ENCODE measurements at regions not wholly inside any gene's neighbourhood (a gene's known extent, or its start where the extent isn't known, plus 50 kb on each side); places are given as distances from the start of the nearest gene placed in this dataset.

GRCh38 chr6:4651831-4652467 lies 124.3 kb upstream of the CDYL start (continued):
- TF ChIP-seq PTRF (tag; IDR thresholded peaks at IDR 0.05) (no peak), ZFP36 (IDR thresholded peaks at IDR 0.05; ENCODE audit: low read depth, low read length, partially characterized antibody) (peak; percentile 67)

GRCh38 chr6:4649728-4650127 lies 126.5 kb upstream of the CDYL start:
- no peak overlapping the region for H3K4me3 ChIP-seq
- H3K9me3 ChIP-seq (replicated peaks; ENCODE audit: control insufficient read depth, insufficient read depth, low read depth, low read length): no peaks in the 10 kb centered on the region; the same call in 1 of the 2 replicates
- in situ Hi-C loops (cut with MboI) (no loop called here), intact Hi-C loops (cut with micrococcal nuclease) (loop anchor here (2.0 to 5.0 kb wide), 2 partner anchors 127 to 198 kb away; partner anchors contain the start of gene CDYL)
- H4K20me1 ChIP-seq (replicated peaks; ENCODE audit: control insufficient read depth, insufficient read depth, low read length): no peaks in the 10 kb centered on the region
- H3K27me3 ChIP-seq (ENCODE audit: control insufficient read depth in 2 of 2, insufficient read depth in 2 of 2, low read length in 2 of 2): no peaks in the 10 kb centered on the region; a peak in 1 of 5 replicates
- ChIA-PET POLR2A (interaction anchor here (2.3 kb wide), 1 partner anchor 11 kb away, joined by 6 read pairs; no protein-coding TSS in a partner anchor), CTCF (ENCODE audit: low intra/inter-chr PET ratio) (no interaction called here)
- BruUV-seq (replicated peaks): no TSS peak
- FAIRE-seq (no peak), ATAC-seq (no peak), DNase-seq (ENCODE audit: extremely low read depth in 1 of 4, low spot score in 3 of 4) (no peak)
- no peaks in the 10 kb centered on the region for H3K79me2 ChIP-seq (ENCODE audit: control insufficient read depth, insufficient read depth, low read length)
- H3K9ac ChIP-seq (ENCODE audit: insufficient read depth in 1 of 2, low read depth in 2 of 2, low read length in 2 of 2): no peak overlapping the region
- no peaks in the 10 kb centered on the region for H3K9me1 ChIP-seq (ENCODE audit: control insufficient read depth, insufficient read depth, low read length)
- H3K4me1 ChIP-seq (replicated peaks in 1 of 2; ENCODE audit: control insufficient read depth in 2 of 2, insufficient read depth in 2 of 2, low read length in 2 of 2): peaks cover 6 to 7% of the 10 kb centered on the region in 2 experiments; a peak in 4 of 5 replicates
- no peak overlapping the region for H3K4me2 ChIP-seq (ENCODE audit: insufficient read depth, low read length)
- whole genome bisulfite sequencing (ENCODE audit: insufficient coverage, low coverage, missing lambda C conversion rate): 11% methylated on average over 3 of the region's 3 CpGs
- H3K36me3 ChIP-seq (ENCODE audit: control insufficient read depth, insufficient read depth, low read length): no peaks in the 10 kb centered on the region
- H3K27ac ChIP-seq (ENCODE audit: extremely low read depth, low read depth, low read length): no peak overlapping the region
- H2AFZ ChIP-seq (ENCODE audit: low read depth, low read length): peak overlapping the region; percentile 55
- peak; percentile 75 for TF ChIP-seq FOXJ2 (tag; IDR thresholded peaks at IDR 0.05)
- peak; percentile 88 for TF ChIP-seq FOSL1 (tag; conservative IDR thresholded peaks at IDR 0.05)
- peak; percentile 88 for TF ChIP-seq SOX6 (IDR thresholded peaks at IDR 0.05)
- TF ChIP-seq JUND (IDR thresholded peaks at IDR 0.05; ENCODE audit: borderline replicate concordance, low read depth, low read length): peak; percentile 55
- peak; percentile 77 for TF ChIP-seq JUND (tag; IDR thresholded peaks at IDR 0.05; ENCODE audit: borderline replicate concordance, low read depth, low read length)
- peak; percentile 62 for TF ChIP-seq CEBPB (tag; IDR thresholded peaks at IDR 0.05)
- TF ChIP-seq TRIM24 (IDR thresholded peaks at IDR 0.05): peak in 1 of 2 experiments; percentile 58; a peak in 1 of 4 replicates
- no peak for TF ChIP-seq ZBTB8A (IDR thresholded peaks at IDR 0.05; ENCODE audit: partially characterized antibody)
- TF ChIP-seq, protein P1, sequence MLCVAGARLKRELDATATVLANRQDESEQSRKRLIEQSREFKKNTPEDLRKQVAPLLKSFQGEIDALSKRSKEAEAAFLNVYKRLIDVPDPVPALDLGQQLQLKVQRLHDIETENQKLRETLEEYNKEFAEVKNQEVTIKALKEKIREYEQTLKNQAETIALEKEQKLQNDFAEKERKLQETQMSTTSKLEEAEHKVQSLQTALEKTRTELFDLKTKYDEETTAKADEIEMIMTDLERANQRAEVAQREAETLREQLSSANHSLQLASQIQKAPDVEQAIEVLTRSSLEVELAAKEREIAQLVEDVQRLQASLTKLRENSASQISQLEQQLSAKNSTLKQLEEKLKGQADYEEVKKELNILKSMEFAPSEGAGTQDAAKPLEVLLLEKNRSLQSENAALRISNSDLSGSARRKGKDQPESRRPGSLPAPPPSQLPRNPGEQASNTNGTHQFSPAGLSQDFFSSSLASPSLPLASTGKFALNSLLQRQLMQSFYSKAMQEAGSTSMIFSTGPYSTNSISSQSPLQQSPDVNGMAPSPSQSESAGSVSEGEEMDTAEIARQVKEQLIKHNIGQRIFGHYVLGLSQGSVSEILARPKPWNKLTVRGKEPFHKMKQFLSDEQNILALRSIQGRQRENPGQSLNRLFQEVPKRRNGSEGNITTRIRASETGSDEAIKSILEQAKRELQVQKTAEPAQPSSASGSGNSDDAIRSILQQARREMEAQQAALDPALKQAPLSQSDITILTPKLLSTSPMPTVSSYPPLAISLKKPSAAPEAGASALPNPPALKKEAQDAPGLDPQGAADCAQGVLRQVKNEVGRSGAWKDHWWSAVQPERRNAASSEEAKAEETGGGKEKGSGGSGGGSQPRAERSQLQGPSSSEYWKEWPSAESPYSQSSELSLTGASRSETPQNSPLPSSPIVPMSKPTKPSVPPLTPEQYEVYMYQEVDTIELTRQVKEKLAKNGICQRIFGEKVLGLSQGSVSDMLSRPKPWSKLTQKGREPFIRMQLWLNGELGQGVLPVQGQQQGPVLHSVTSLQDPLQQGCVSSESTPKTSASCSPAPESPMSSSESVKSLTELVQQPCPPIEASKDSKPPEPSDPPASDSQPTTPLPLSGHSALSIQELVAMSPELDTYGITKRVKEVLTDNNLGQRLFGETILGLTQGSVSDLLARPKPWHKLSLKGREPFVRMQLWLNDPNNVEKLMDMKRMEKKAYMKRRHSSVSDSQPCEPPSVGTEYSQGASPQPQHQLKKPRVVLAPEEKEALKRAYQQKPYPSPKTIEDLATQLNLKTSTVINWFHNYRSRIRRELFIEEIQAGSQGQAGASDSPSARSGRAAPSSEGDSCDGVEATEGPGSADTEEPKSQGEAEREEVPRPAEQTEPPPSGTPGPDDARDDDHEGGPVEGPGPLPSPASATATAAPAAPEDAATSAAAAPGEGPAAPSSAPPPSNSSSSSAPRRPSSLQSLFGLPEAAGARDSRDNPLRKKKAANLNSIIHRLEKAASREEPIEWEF (CRISPR knock-in tag; IDR thresholded peaks at IDR 0.05): 0 out of 2 replicates have a peak, but pooled peaks have one; percentile 54
- no peak for TF ChIP-seq ATF2 (CRISPR knock-in tag; IDR thresholded peaks at IDR 0.05)

All from K562 (cell line).